Keratinocyte (primary cell): ENCODE measurements at regions not wholly inside any gene's neighbourhood (a gene's known extent, or its start where the extent isn't known, plus 50 kb on each side); places are given as distances from the start of the nearest gene placed in this dataset.

ENCODE experiments used
- DNase-seq: peaks from one replicate; pipeline ENCODE4 v3.0.0-alpha.2; 2011; ENCODE audit warnings: low read depth, missing footprints, low spot score
- FAIRE-seq: peaks from 2 replicates; lab custom pipeline; 2011; peaks lifted over from hg19 to GRCh38; lab: Jason Lieb, UNC
- H2AFZ ChIP-seq: 2 replicates; pipeline ENCODE4 v1.6.0; 2012; ENCODE audit warnings: low read length, control low read depth, inconsistent platforms; ENCODE audit not compliant: control insufficient read depth
- H3K27ac ChIP-seq: 2 replicates; pipeline ENCODE4 v1.5.1; 2011; ENCODE audit warnings: low read length; ENCODE audit not compliant: control insufficient read depth, insufficient read depth
- H3K27me3 ChIP-seq: 3 replicates; pipeline ENCODE4 v1.6.0; 2011; ENCODE audit warnings: low read length; ENCODE audit not compliant: control insufficient read depth, insufficient read depth; ENCODE audit errors: extremely low read depth
- H3K36me3 ChIP-seq, 2 experiments: 2 replicates in 1 of 2; 3 replicates in 1 of 2; pipeline ENCODE4 v1.5.1; 2011; ENCODE audit warnings: low read length in 2 of 2, mild to moderate bottlenecking in 1 of 2; ENCODE audit not compliant: control insufficient read depth in 2 of 2, insufficient read depth in 2 of 2; ENCODE audit errors: extremely low read depth in 1 of 2
- H3K4me1 ChIP-seq: 3 replicates; pipeline ENCODE4 v1.5.1; 2011; ENCODE audit warnings: low read length; ENCODE audit not compliant: control insufficient read depth, insufficient read depth; ENCODE audit errors: extremely low read depth
- H3K4me2 ChIP-seq: 3 replicates; pipeline ENCODE4 v1.6.0; 2011; ENCODE audit warnings: low read depth, low read length; ENCODE audit not compliant: control insufficient read depth, insufficient read depth; ENCODE audit errors: extremely low read depth
- H3K4me3 ChIP-seq, 3 experiments: fragments of 200-600 bp in 1 of 3; sonication (generic) in 1 of 3; 2 replicates in 2 of 3; 3 replicates in 1 of 3; pipeline ENCODE4 v1.5.1; 2011 to 2016; ENCODE audit warnings: low read length in 3 of 3, mild to moderate bottlenecking in 3 of 3, control low read depth in 2 of 3, inconsistent platforms in 1 of 3, low read depth in 1 of 3, mixed read lengths in 1 of 3, mixed run types in 1 of 3, moderate library complexity in 1 of 3; ENCODE audit not compliant: control insufficient read depth in 2 of 3, insufficient read depth in 2 of 3; ENCODE audit errors: extremely low read depth in 1 of 3
- H3K79me2 ChIP-seq: 2 replicates; pipeline ENCODE4 v1.6.0; 2012; ENCODE audit warnings: low read length; ENCODE audit not compliant: control insufficient read depth, insufficient read depth
- H3K9ac ChIP-seq: 3 replicates; pipeline ENCODE4 v1.6.0; 2011; ENCODE audit warnings: low read length; ENCODE audit not compliant: control insufficient read depth, insufficient read depth; ENCODE audit errors: extremely low read depth
- H3K9me1 ChIP-seq: 3 replicates; pipeline ENCODE4 v1.6.0; 2011; ENCODE audit warnings: low read length; ENCODE audit not compliant: control insufficient read depth, insufficient read depth; ENCODE audit errors: extremely low read depth
- H3K9me3 ChIP-seq: 2 replicates; pipeline ENCODE4 v1.5.1; 2012; ENCODE audit warnings: low read depth, low read length; ENCODE audit not compliant: control insufficient read depth
- H4K20me1 ChIP-seq: 3 replicates; pipeline ENCODE4 v1.6.0; 2011; ENCODE audit warnings: low read length; ENCODE audit not compliant: control insufficient read depth, insufficient read depth; ENCODE audit errors: extremely low read depth
- CTCF ChIP-seq, 3 experiments: IDR thresholded peaks in 1 of 3; conservative IDR thresholded peaks in 1 of 3; optimal IDR thresholded peaks in 1 of 3; 2 replicates in 2 of 3; 3 replicates in 1 of 3; pipeline versions ENCODE3 to v1.5.1; 2011; ENCODE audit warnings: low read length in 3 of 3, mild to moderate bottlenecking in 3 of 3, moderate library complexity in 2 of 3, control low read depth in 1 of 3, inconsistent platforms in 1 of 3; ENCODE audit not compliant: insufficient read depth in 2 of 3; ENCODE audit errors: extremely low read depth in 1 of 3
- EZH2 ChIP-seq: IDR thresholded peaks from one replicate; pipeline ENCODE4 v1.6.1; 2012; ENCODE audit warnings: inconsistent platforms, mild to moderate bottlenecking, low read length, moderate library complexity
- dilution Hi-C: fragments of 300-500 bp; cut with MboI; formaldehyde crosslinking; loops from one replicate; pipeline ENCODE4 v1.7.0; 2020; ENCODE audit warnings: low sequenced_read_pairs; ENCODE audit not compliant: extremely low pct_ligation_motif_present

- H3K36me3 ChIP-seq = no peaks in the 10 kb centered on the region
- H3K27ac ChIP-seq = no peak overlapping the region
- dilution Hi-C loops = no loop called here
- peaks cover 17% of the 10 kb centered on the region for H3K4me1 ChIP-seq
- no peak for DNase-seq
- no peak overlapping the region for H2AFZ ChIP-seq
- no peaks in the 10 kb centered on the region for H3K79me2 ChIP-seq
- FAIRE-seq = no peak
- H3K9ac ChIP-seq = no peak overlapping the region
- no peak overlapping the region for H3K4me3 ChIP-seq
- no peaks in the 10 kb centered on the region for H3K9me3 ChIP-seq
- peaks cover 17% of the 10 kb centered on the region for H3K27me3 ChIP-seq
- H4K20me1 ChIP-seq = no peaks in the 10 kb centered on the region
- no peak overlapping the region for H3K4me2 ChIP-seq
- H3K9me1 ChIP-seq = no peaks in the 10 kb centered on the region
- TF ChIP-seq EZH2 (no peak), CTCF (optimal IDR thresholded peaks at IDR 0.05 in 1 of 3, IDR thresholded peaks at IDR 0.05 in 1 of 3, conservative IDR thresholded peaks at IDR 0.05 in 1 of 3; ENCODE audit: extremely low read depth in 1 of 3, insufficient read depth in 2 of 3, low read length in 3 of 3) (no peak)
These were observed 100.6 kb downstream of the RHOU start for GRCh38 chr1:228835911-228836310.

GRCh38 chr1:228836427-228836826 is 101.1 kb downstream of the RHOU start:
- H3K9me1 ChIP-seq = no peaks in the 10 kb centered on the region
- dilution Hi-C loops = no loop called here
- H2AFZ ChIP-seq = no peak overlapping the region
- H3K27ac ChIP-seq = no peak overlapping the region
- no peak overlapping the region for H3K4me3 ChIP-seq
- H3K27me3 ChIP-seq = peaks cover 21% of the 10 kb centered on the region
- H3K9me3 ChIP-seq = no peaks in the 10 kb centered on the region
- FAIRE-seq = no peak
- no peak overlapping the region for H3K4me2 ChIP-seq
- TF ChIP-seq CTCF (optimal IDR thresholded peaks at IDR 0.05 in 1 of 3, IDR thresholded peaks at IDR 0.05 in 1 of 3, conservative IDR thresholded peaks at IDR 0.05 in 1 of 3; ENCODE audit: extremely low read depth in 1 of 3, insufficient read depth in 2 of 3, low read length in 3 of 3) (no peak), EZH2 (no peak)
- no peaks in the 10 kb centered on the region for H3K36me3 ChIP-seq
- H3K9ac ChIP-seq = no peak overlapping the region
- H4K20me1 ChIP-seq = no peaks in the 10 kb centered on the region
- DNase-seq = no peak
- H3K79me2 ChIP-seq = no peaks in the 10 kb centered on the region
- peaks cover 12% of the 10 kb centered on the region for H3K4me1 ChIP-seq
